Left hindlimb (tissue), 1 donor: ENCODE measurements at regions not wholly inside any gene's neighbourhood (a gene's known extent, or its start where the extent isn't known, plus 50 kb on each side); places are given as distances from the start of the nearest gene placed in this dataset.

Experiments
- DNase-seq: peaks from one replicate; pipeline ENCODE4 v3.0.0-alpha.2; 2018

- DNase-seq: no peak
Measured at GRCh38 chr5:30932273-30933017, 261.0 kb upstream of the CDH6 start.

- no peak for DNase-seq
Measured at GRCh38 chr5:30930736-30931135, 262.8 kb upstream of the CDH6 start.

- DNase-seq: no peak
Measured at GRCh38 chr5:30928956-30929355, 264.5 kb upstream of the CDH6 start.

GRCh38 chr5:30926218-30926617 is 267.3 kb upstream of the CDH6 start:
- DNase-seq: no peak

GRCh38 chr5:30921388-30921787 is 272.1 kb upstream of the CDH6 start:
- DNase-seq: no peak

GRCh38 chr5:30918171-30918570 is 275.3 kb upstream of the CDH6 start:
- DNase-seq: no peak

GRCh38 chr5:30908356-30908755 is 285.1 kb upstream of the CDH6 start:
- DNase-seq: no peak

GRCh38 chr5:30900367-30900766 is 293.1 kb upstream of the CDH6 start:
- no peak for DNase-seq

GRCh38 chr5:30894811-30895210 is 298.7 kb upstream of the CDH6 start:
- DNase-seq: no peak

- DNase-seq: no peak
Measured at GRCh38 chr5:30891660-30892059, 301.8 kb upstream of the CDH6 start.

GRCh38 chr5:30890377-30890776 is 303.1 kb upstream of the CDH6 start:
- DNase-seq: no peak

- DNase-seq: no peak
Measured at GRCh38 chr5:30880514-30880913, 313.0 kb upstream of the CDH6 start.

GRCh38 chr5:30879887-30880286 is 313.6 kb upstream of the CDH6 start:
- DNase-seq: no peak

- DNase-seq: no peak
Measured at GRCh38 chr5:30878746-30879145, 314.7 kb upstream of the CDH6 start.

GRCh38 chr5:30878296-30878695 is 315.2 kb upstream of the CDH6 start:
- no peak for DNase-seq

- DNase-seq: no peak
Measured at GRCh38 chr5:30874241-30875034, 319.0 kb upstream of the CDH6 start.

- no peak for DNase-seq
Measured at GRCh38 chr5:30871196-30871595, 322.3 kb upstream of the CDH6 start.

- DNase-seq: no peak
Measured at GRCh38 chr5:30867711-30868110, 325.8 kb upstream of the CDH6 start.

GRCh38 chr5:30866142-30866541 is 327.3 kb upstream of the CDH6 start:
- DNase-seq: no peak

- DNase-seq: no peak
Measured at GRCh38 chr5:30856242-30856641, 337.2 kb upstream of the CDH6 start.

GRCh38 chr5:30853158-30853557 is 340.3 kb upstream of the CDH6 start:
- no peak for DNase-seq

- no peak for DNase-seq
Measured at GRCh38 chr5:30850866-30851265, 342.6 kb upstream of the CDH6 start.

GRCh38 chr5:30849931-30850710 is 343.4 kb upstream of the CDH6 start:
- no peak for DNase-seq

- no peak for DNase-seq
Measured at GRCh38 chr5:30846171-30846570, 347.3 kb upstream of the CDH6 start.
